Astrocyte of the spinal cord (primary cell): ENCODE measurements at regions not wholly inside any gene's neighbourhood (a gene's known extent, or its start where the extent isn't known, plus 50 kb on each side); places are given as distances from the start of the nearest gene placed in this dataset.

Experiments used
- DNase-seq: peaks from one replicate; pipeline ENCODE4 v3.0.0; 2011; ENCODE audit warnings: low read depth, low spot score
- H3K4me3 ChIP-seq: 2 replicates; pipeline ENCODE4 v1.5.1; 2011; ENCODE audit warnings: low read depth, mild to moderate bottlenecking, low read length, moderate library complexity
- CTCF ChIP-seq: IDR thresholded peaks from 2 replicates; pipeline ENCODE4 v1.5.1; 2012; ENCODE audit warnings: low read depth, mild to moderate bottlenecking, low read length, inconsistent platforms
- in situ Hi-C: cut with HindIII; loops from 2 replicates; pipeline ENCODE4 v1.10.0; 2017; ENCODE audit warnings: low sequenced_read_pairs

GRCh38 chr14:89644641-89645040, 227.6 kb upstream of the FOXN3 start:
- in situ Hi-C loops = no loop called here
- TF ChIP-seq CTCF = no peak
- no peak for DNase-seq
- H3K4me3 ChIP-seq = no peak overlapping the region

- no peak overlapping the region for H3K4me3 ChIP-seq
- no peak for TF ChIP-seq CTCF
- in situ Hi-C loops = no loop called here
- DNase-seq = no peak
Measured at GRCh38 chr14:89641495-89642175, 224.6 kb upstream of the FOXN3 start.

- in situ Hi-C loops = no loop called here
Measured at GRCh38 chr14:89640141-89640540, 223.1 kb upstream of the FOXN3 start.

GRCh38 chr14:89639687-89640086, 222.7 kb upstream of the FOXN3 start:
- no peak for TF ChIP-seq CTCF
- H3K4me3 ChIP-seq = no peak overlapping the region
- in situ Hi-C loops = no loop called here
- DNase-seq = no peak

More at GRCh38 chr14:89640141-89640540, 223.1 kb upstream of the FOXN3 start:
- TF ChIP-seq CTCF = no peak
- DNase-seq = peak; percentile 7
- no peak overlapping the region for H3K4me3 ChIP-seq

GRCh38 chr14:89638891-89639290, 221.9 kb upstream of the FOXN3 start:
- in situ Hi-C loops = no loop called here
- DNase-seq = no peak
- TF ChIP-seq CTCF = no peak
- H3K4me3 ChIP-seq = no peak overlapping the region

GRCh38 chr14:89637581-89637980, 220.5 kb upstream of the FOXN3 start:
- H3K4me3 ChIP-seq = no peak overlapping the region
- no peak for TF ChIP-seq CTCF
- DNase-seq = no peak
- in situ Hi-C loops = no loop called here
